ENCODE measurements at regions not wholly inside any gene's neighbourhood (a gene's known extent, or its start where the extent isn't known, plus 50 kb on each side); places are given as distances from the start of the nearest gene placed in this dataset.

- H3K27me3 ChIP-seq = no peaks in the 10 kb centered on the region
- intact Hi-C loops (cut with DNase I; ENCODE audit: low total_unique reads) = no loop called here
- H3K4me3 ChIP-seq = no peak overlapping the region
- no peaks in the 10 kb centered on the region for H3K36me3 ChIP-seq
- H3K4me1 ChIP-seq = no peaks in the 10 kb centered on the region
- H3K9me3 ChIP-seq = no peaks in the 10 kb centered on the region
- TF ChIP-seq POLR2A (IDR thresholded peaks at IDR 0.05) (no peak), POLR2AphosphoS5 (IDR thresholded peaks at IDR 0.05) (no peak), CTCF (IDR thresholded peaks at IDR 0.05) (no peak), EP300 (IDR thresholded peaks at IDR 0.05) (no peak)
- H3K27ac ChIP-seq = no peak overlapping the region
- DNase-seq = no peak
Measured at GRCh38 chr13:85283408-85283807, 515.8 kb downstream of the SLITRK6 start.

GRCh38 chr13:85282876-85283275, 516.3 kb downstream of the SLITRK6 start:
- 79 to 86% (median 84%) methylated on average over 2 of the region's 2 CpGs for WGBS, 5 donors

GRCh38 chr13:85278851-85279250, 520.4 kb downstream of the SLITRK6 start:
- Histone ChIP-seq H3K36me3 (no peaks in the 10 kb centered on the region), H3K27me3 (no peaks in the 10 kb centered on the region), H3K9me3 (no peaks in the 10 kb centered on the region), H3K4me3 (no peak overlapping the region), H3K4me1 (no peaks in the 10 kb centered on the region), H3K27ac (no peak overlapping the region)
- DNase-seq = no peak
- no peak for TF ChIP-seq POLR2A (IDR thresholded peaks at IDR 0.05)
- TF ChIP-seq POLR2AphosphoS5 (IDR thresholded peaks at IDR 0.05) = no peak
- no peak for TF ChIP-seq CTCF (IDR thresholded peaks at IDR 0.05)
- no peak for TF ChIP-seq EP300 (IDR thresholded peaks at IDR 0.05)
- intact Hi-C loops (cut with DNase I; ENCODE audit: low total_unique reads) = no loop called here
- WGBS, 5 donors = 23 to 50% (median 33%) methylated on average over 2 of the region's 2 CpGs

More at GRCh38 chr13:85282876-85283275, 516.3 kb downstream of the SLITRK6 start:
- TF ChIP-seq EP300 (IDR thresholded peaks at IDR 0.05) (no peak), POLR2AphosphoS5 (IDR thresholded peaks at IDR 0.05) (no peak), POLR2A (IDR thresholded peaks at IDR 0.05) (no peak), CTCF (IDR thresholded peaks at IDR 0.05) (no peak)
- H3K9me3 ChIP-seq = no peaks in the 10 kb centered on the region
- no peak for DNase-seq
- no peaks in the 10 kb centered on the region for H3K27me3 ChIP-seq
- H3K36me3 ChIP-seq = no peaks in the 10 kb centered on the region
- no peak overlapping the region for H3K4me3 ChIP-seq
- no peaks in the 10 kb centered on the region for H3K4me1 ChIP-seq
- H3K27ac ChIP-seq = no peak overlapping the region
- intact Hi-C loops (cut with DNase I; ENCODE audit: low total_unique reads) = no loop called here

- no peaks in the 10 kb centered on the region for H3K9me3 ChIP-seq
- DNase-seq = no peak
- intact Hi-C loops (cut with DNase I; ENCODE audit: low total_unique reads) = no loop called here
- TF ChIP-seq POLR2A (IDR thresholded peaks at IDR 0.05) (no peak), CTCF (IDR thresholded peaks at IDR 0.05) (no peak), EP300 (IDR thresholded peaks at IDR 0.05) (no peak), POLR2AphosphoS5 (IDR thresholded peaks at IDR 0.05) (no peak)
- no peaks in the 10 kb centered on the region for H3K36me3 ChIP-seq
- no peaks in the 10 kb centered on the region for H3K4me1 ChIP-seq
- no peaks in the 10 kb centered on the region for H3K27me3 ChIP-seq
- H3K4me3 ChIP-seq = no peak overlapping the region
- H3K27ac ChIP-seq = no peak overlapping the region
- 28 to 41% (median 37%) methylated on average over 1 of the region's 1 CpG for WGBS, 5 donors
Measured at GRCh38 chr13:85277748-85278147, 521.5 kb downstream of the SLITRK6 start.

Data from stomach (tissue), 8 donors.